IMR-90 (cell line): ENCODE measurements at regions not wholly inside any gene's neighbourhood (a gene's known extent, or its start where the extent isn't known, plus 50 kb on each side); places are given as distances from the start of the nearest gene placed in this dataset.

ENCODE experiments used
- POLR2A ChIP-seq: IDR thresholded peaks from 2 replicates; pipeline ENCODE4 v1.6.1; 2012; ENCODE audit warnings: mild to moderate bottlenecking, low read depth, low read length
- SMC3 ChIP-seq: fragments of 150-350 bp; IDR thresholded peaks from 2 replicates; pipeline ENCODE4 v1.6.1; 2016; ENCODE audit warnings: low read depth, mild to moderate bottlenecking, antibody characterized with exemption, low read length, moderate library complexity
- TF ChIP-seq, protein P1 (sequence below): conservative IDR thresholded peaks from 2 replicates; pipeline ENCODE4 v1.5.1; 2012; ENCODE audit warnings: mild to moderate bottlenecking, low read depth, low read length, improper control_type of control experiment

DNA sequence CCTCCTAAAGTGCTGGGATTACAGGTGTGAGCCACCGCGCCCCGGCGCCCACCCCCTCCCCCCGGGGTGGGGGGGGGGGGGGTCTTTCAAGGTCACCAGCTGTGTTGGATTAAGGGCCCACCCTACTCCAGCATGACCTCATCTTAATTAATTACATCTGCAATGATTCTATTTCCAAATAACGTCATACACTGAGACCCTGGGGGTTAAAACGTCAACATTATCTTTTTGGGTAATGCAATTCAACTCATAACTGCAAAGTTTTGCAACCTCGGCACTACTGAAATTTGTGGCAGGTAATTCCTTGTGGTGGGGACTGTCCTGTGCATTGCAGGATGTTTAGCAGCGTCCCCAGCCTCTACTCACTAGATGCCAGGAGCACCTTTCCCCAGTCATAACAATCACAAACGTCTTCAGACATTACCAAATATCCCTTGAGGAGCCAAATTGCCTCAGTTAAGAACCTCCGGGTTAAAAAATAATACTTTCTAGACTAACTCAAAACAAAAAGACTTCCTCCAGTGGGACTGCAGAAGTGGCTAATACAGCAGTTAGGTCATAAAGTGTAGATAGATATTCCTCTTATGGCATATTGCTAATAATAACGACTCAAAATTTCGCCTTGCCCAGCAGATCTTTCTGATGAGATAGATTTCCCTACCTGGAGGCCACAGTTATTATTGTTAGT lies 233.0 kb upstream of the KAZN start:
- TF ChIP-seq POLR2A (no peak), SMC3 (no peak)
- TF ChIP-seq, protein P1, sequence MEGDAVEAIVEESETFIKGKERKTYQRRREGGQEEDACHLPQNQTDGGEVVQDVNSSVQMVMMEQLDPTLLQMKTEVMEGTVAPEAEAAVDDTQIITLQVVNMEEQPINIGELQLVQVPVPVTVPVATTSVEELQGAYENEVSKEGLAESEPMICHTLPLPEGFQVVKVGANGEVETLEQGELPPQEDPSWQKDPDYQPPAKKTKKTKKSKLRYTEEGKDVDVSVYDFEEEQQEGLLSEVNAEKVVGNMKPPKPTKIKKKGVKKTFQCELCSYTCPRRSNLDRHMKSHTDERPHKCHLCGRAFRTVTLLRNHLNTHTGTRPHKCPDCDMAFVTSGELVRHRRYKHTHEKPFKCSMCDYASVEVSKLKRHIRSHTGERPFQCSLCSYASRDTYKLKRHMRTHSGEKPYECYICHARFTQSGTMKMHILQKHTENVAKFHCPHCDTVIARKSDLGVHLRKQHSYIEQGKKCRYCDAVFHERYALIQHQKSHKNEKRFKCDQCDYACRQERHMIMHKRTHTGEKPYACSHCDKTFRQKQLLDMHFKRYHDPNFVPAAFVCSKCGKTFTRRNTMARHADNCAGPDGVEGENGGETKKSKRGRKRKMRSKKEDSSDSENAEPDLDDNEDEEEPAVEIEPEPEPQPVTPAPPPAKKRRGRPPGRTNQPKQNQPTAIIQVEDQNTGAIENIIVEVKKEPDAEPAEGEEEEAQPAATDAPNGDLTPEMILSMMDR, result no peak
